ENCODE measurements at regions not wholly inside any gene's neighbourhood (a gene's known extent, or its start where the extent isn't known, plus 50 kb on each side); places are given as distances from the start of the nearest gene placed in this dataset.

DNA sequence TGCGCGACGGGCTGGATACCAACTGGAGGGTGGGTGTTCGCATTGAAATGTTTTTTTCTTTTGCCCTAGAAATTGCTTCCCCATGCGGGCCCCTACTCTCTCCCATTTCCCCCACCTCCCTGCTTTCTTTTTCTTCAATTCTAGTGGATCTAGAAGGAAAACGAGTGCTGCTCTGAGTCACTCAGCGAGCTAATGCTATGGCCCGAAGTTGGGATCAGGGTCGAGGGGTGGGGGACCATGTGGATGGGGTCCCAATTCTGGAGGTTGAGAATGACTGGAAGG is 71.5 kb downstream of the SOX4 start:
- ChIA-PET POLR2A (no interaction called here), CTCF (no interaction called here)
- TF ChIP-seq, protein P1, sequence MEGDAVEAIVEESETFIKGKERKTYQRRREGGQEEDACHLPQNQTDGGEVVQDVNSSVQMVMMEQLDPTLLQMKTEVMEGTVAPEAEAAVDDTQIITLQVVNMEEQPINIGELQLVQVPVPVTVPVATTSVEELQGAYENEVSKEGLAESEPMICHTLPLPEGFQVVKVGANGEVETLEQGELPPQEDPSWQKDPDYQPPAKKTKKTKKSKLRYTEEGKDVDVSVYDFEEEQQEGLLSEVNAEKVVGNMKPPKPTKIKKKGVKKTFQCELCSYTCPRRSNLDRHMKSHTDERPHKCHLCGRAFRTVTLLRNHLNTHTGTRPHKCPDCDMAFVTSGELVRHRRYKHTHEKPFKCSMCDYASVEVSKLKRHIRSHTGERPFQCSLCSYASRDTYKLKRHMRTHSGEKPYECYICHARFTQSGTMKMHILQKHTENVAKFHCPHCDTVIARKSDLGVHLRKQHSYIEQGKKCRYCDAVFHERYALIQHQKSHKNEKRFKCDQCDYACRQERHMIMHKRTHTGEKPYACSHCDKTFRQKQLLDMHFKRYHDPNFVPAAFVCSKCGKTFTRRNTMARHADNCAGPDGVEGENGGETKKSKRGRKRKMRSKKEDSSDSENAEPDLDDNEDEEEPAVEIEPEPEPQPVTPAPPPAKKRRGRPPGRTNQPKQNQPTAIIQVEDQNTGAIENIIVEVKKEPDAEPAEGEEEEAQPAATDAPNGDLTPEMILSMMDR (IDR thresholded peaks at IDR 0.05; ENCODE audit: insufficient read depth, low read length, missing control alignments) = no peak
- peak overlapping the region; percentile 56 for H3K4me3 ChIP-seq (ENCODE audit: low read depth, low read length)
- DNase-seq (ENCODE audit: low read depth, low spot score) = no peak

DNA sequence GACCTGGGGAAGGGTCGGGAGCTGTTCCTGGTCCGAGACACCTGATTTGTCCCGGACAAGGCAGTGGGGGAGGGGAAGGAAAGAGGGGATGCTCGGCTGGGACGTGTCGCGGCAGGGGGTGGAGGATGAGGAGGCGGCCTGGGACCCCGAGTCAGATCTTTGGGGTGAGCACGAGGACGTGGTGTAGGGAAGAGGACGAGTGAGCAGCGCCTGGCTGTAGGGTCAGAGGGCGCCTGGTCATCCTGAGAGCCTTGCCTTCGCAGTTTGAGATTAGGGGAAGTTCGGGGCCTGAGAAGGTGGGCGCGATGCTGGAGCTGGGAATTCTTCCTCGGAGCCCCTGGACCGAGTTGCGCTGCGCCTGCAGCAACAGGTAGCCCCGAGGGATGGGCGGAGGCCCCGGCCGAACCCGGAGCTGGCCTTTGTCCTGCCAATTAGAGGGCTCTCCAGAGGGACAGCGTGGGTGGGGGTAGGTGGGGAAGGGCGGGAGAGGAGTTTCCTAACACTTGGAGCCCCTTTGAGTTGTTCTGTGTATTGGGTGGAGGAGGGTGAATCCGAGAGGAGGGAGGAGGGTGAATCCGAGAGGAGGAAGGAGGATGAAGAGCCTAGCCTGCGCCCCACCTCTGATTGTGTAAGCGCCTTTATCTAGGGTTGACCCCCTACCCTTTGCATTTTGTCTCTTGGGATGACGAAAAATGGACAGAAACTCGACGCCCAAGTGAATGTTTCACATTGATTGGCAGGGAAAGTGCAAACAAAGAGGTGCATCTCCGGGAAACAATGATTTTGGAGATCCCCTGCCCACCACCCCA is 72.0 kb downstream of the SOX4 start:
- ChIA-PET POLR2A (no interaction called here), CTCF (no interaction called here)
- DNase-seq (ENCODE audit: low read depth, low spot score) = no peak
- TF ChIP-seq, protein P1 (IDR thresholded peaks at IDR 0.05; ENCODE audit: insufficient read depth, low read length, missing control alignments) = no peak
- peak overlapping the region; percentile 56 for H3K4me3 ChIP-seq (ENCODE audit: low read depth, low read length)

DNA sequence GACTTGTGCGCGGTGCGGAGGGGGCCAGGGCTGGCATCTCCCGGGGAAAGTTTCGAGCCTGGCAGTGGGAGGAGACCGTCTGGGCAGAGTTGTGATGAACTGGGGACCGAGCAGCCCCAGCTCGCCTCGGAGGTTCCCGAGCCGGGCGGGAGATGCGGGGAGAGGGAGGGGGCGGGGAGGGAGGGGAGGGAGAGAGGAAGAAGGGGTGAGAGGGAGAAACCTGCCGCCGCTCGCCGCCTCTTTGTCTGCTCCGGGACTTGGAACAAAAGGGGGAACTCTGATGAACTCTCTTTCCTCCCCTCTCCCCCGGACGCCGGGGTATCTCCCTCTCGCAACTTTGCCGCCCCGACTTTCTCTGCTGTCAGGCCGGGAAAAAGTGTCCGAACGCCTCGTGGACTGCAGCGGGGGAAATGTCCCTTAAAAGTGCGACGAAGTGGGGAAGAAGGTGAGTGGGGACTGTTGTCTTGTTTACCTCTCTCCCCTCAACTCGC is 72.7 kb downstream of the SOX4 start:
- POLR2A ChIA-PET = no interaction called here
- CTCF ChIA-PET = no interaction called here
- H3K4me3 ChIP-seq (ENCODE audit: low read depth, low read length) = peak overlapping the region; percentile 49
- DNase-seq (ENCODE audit: low read depth, low spot score) = no peak
- TF ChIP-seq, protein P1 (IDR thresholded peaks at IDR 0.05; ENCODE audit: insufficient read depth, low read length, missing control alignments) = no peak

DNA sequence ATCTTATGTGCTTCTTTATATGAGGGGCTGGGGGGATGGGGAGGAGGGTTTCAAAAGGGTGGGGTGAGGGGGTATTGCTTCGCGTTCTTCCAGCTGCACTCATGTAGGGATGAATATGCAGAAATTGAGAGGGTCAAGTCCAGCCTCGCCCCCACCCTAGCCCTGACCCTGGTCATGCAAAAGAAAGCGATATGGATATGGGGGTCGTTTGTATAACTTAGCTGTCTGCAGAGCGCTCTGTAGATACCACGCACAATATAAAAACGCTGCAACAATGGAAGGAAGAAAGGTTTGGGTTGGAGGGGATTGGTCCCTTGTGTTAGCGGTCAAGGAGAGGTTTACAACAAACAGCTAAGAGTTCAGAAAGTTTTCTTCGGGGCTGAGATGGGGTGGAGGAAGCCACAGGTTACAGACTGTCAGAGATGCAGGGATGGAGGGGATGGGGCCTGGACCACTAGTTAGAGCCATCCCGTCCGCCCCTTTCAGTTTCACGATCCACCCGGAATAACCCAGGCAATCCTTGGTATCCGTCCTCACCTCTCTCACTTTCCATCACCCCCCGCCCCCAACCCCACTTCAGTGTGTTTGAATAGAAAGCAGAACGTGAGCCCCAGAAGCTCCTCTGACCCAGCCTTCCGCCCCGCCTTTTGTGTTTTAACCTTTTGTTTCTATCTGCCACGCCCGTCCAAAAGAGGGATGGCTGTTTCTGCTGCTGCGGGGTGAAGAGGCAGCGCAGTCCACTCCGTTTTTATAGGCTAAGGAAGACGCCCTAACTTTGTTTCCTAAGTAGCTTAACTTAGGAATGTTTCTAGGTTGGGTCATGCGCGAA is 73.5 kb downstream of the SOX4 start:
- DNase-seq (ENCODE audit: low read depth, low spot score) = no peak
- TF ChIP-seq, protein P1 (IDR thresholded peaks at IDR 0.05; ENCODE audit: insufficient read depth, low read length, missing control alignments) = no peak
- ChIA-PET POLR2A (no interaction called here), CTCF (no interaction called here)
- H3K4me3 ChIP-seq (ENCODE audit: low read depth, low read length) = no peak overlapping the region; the same call in 1 of the 2 replicates

DNA sequence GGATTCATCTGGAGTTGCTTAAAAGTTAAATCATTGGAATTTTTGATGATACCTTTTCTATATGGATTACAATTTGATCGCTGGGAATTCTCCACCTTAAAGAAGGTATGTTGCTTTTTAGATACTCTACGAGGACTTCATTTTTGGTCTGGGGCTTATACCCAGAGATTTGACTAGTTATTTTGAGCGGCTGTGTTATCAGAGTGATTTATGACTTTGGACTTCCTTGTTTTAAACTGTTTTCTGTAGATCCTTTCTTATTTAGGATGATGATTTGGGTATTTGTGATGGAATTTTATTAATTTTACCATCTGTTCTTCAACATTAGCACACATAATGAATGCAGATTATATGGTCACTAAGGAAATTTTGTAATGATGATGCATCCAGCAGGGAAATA is 75.2 kb downstream of the SOX4 start:
- CTCF ChIA-PET = no interaction called here

DNA sequence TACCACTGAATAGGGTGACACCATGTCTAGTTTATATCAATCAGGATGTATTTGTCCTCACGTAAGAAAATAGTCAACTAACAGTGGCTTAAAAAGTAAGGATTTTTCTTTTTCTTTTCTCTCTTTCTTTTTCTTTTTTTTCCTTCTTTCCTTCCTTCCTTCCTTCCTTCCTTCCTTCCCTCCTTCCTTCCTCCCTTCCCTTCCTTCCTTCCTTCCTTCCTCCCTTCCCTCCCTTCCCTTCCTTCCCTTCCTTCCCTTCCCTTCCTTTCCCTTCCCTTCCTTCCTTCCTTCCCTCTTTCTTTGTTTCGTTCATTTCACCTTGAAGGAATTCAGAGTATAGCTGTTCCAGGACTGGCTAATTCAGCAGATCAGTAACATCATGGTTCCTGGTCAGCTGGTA is 83.2 kb downstream of the SOX4 start:
- no peak overlapping the region for H3K4me3 ChIP-seq (ENCODE audit: low read depth, low read length)
- TF ChIP-seq, protein P1 (IDR thresholded peaks at IDR 0.05; ENCODE audit: insufficient read depth, low read length, missing control alignments) = no peak
- no peak for DNase-seq (ENCODE audit: low read depth, low spot score)
- ChIA-PET CTCF (no interaction called here), POLR2A (no interaction called here)

More for the DNA sequence above, 75.2 kb downstream of the SOX4 start:
- H3K4me3 ChIP-seq (ENCODE audit: low read depth, low read length) = no peak overlapping the region
- POLR2A ChIA-PET = no interaction called here
- TF ChIP-seq, protein P1 (IDR thresholded peaks at IDR 0.05; ENCODE audit: insufficient read depth, low read length, missing control alignments) = no peak
- DNase-seq (ENCODE audit: low read depth, low spot score) = no peak

All from AG04449 (cell line).